Fibroblast of skin of left quadriceps (primary cell): ENCODE measurements at regions not wholly inside any gene's neighbourhood (a gene's known extent, or its start where the extent isn't known, plus 50 kb on each side); places are given as distances from the start of the nearest gene placed in this dataset.
"Not testable (repeated sequence)": the region's sequence is repeated elsewhere in the genome, so short reads cannot be mapped to it uniquely, and the experiment has no call there.

Experiments
- DNase-seq, 2 experiments: peaks; one replicate each; pipeline ENCODE4 v3.0.0-alpha.2; 2013; ENCODE audit warnings: low read depth in 2 of 2

GRCh38 chrX:137882960-137883359 is 317.0 kb downstream of the ZIC3 start:
- DNase-seq = no peak

GRCh38 chrX:137884813-137885212 is 318.9 kb downstream of the ZIC3 start:
- not testable (repeated sequence) for DNase-seq

GRCh38 chrX:137891431-137891830 is 325.5 kb downstream of the ZIC3 start:
- no peak for DNase-seq

DNA sequence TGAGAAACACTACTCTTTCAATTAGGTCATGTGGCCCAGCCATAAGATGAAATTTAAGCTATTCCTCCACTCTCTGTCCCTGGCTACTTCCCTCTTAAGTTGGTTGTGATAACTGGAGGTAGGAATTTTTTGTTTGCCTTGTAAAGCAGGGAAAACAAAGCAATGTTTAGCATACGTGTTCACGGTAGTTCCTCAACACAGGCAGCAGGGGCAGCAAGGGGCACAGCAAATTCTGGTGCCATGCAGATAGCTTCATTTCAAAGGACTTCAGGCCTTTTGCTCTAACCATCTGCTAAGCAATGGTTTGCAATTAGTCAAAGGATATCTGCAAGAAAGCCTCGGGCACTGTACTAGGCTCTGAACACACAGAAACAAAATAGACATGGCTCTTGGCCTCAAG is 330.2 kb downstream of the ZIC3 start:
- DNase-seq = no peak

GRCh38 chrX:137915466-137915865 is 349.5 kb downstream of the ZIC3 start:
- no peak for DNase-seq

GRCh38 chrX:137916090-137916746 is 350.3 kb downstream of the ZIC3 start:
- DNase-seq = no peak

GRCh38 chrX:137926090-137926489 is 360.2 kb downstream of the ZIC3 start:
- no peak for DNase-seq

DNA sequence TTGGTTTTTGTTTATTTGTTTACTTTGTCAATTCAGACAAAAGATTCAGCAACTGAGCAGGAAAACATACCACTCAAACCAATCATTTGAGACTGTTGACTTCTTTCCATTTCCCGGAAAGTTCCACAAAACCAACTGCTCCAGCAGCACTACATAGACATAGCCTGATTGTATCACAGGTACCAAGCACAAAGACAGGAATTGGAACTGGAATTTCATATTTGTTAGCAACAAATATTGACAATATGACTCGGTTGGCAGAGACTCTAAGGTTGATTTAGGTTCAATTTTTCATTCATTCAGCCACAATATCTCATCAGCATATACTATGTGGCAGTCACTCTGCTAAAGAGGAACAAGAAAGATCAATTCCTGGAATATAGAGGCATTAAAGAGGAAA is 364.0 kb downstream of the ZIC3 start:
- DNase-seq = no peak

- no peak for DNase-seq
Observed at GRCh38 chrX:137930533-137930932, 364.6 kb downstream of the ZIC3 start.

- DNase-seq = not testable (repeated sequence)
Observed at GRCh38 chrX:137934214-137934613, 368.3 kb downstream of the ZIC3 start.

DNA sequence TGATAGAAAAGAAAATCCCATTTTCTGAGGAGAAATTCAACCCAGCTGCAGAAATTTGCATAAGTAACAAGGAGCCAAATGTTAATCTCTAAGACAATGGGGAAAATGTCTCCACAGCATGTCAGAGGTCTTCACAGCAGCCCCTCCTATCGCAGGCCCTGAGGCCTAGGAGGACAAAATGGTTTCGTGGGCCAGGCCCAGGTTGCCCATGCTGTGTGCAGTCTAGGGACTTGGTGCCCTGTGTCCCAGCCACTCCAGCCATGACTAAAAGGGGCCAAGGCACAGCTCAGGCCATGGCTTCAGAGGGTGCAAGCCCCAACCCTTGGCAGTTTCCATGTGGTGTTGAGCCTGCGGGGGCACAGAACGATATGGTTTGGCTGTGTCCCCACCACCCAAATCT is 369.0 kb downstream of the ZIC3 start:
- not testable (repeated sequence) for DNase-seq

DNA sequence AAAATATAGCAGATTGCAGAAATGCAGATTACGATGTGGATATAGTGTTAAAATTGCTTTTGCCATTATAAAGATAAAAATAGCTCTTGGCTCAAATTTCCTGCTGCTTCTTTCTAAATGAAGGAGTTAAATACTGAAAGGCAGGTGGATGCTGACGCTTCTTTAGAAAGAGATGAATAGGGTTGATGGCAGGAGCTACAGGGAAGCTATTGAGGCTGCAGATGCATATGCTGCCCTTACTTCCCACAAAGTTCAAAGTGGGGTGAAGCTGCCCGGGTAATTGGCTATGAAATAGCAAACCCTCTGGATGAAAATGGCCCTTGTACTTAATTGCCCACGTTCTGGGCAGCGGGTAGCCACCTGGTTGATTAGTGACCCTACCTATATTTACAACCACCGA is 379.5 kb downstream of the ZIC3 start:
- no peak for DNase-seq

DNA sequence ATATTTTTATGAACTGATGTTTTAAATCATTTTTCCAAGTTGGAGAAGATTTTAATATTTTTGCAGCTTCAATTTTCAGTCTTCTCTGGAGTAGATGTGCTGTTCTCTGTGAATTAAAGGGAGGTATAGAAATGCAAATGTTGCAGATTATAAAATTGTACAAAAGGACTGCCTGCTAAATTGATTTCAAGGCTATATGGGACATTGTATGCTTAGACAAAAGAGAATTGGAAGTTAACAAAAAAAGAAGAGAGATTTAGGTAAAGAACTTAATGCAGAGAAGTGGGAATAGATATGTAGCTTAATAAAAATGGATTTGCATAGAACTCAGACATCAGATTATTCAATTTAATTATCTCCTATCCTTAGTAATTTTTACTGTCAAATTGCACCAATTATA is 403.3 kb downstream of the ZIC3 start:
- DNase-seq = no peak

- no peak for DNase-seq
Observed at GRCh38 chrX:137982472-137983172, 416.7 kb downstream of the ZIC3 start.

DNA sequence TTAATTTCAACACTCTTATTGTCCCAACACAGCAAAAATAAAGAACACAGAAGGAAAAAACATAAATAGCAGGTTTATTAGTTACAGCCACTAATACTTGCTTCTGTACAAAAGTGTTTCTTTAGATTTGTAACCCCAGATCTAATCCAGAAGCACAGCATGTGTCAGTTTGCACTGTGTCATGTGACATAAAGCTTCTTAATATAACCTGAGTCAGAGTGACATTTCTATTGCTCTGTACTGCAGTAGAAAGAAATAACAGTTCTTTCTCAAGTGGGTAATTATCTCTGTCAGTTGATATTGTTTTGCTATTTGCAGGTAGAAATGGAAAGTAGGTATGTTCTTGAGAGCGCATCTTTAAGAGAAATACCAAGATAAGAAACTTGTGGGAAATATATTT is 422.5 kb downstream of the ZIC3 start:
- no peak for DNase-seq

- no peak for DNase-seq
Observed at GRCh38 chrX:137998619-137999018, 432.7 kb downstream of the ZIC3 start.

DNA sequence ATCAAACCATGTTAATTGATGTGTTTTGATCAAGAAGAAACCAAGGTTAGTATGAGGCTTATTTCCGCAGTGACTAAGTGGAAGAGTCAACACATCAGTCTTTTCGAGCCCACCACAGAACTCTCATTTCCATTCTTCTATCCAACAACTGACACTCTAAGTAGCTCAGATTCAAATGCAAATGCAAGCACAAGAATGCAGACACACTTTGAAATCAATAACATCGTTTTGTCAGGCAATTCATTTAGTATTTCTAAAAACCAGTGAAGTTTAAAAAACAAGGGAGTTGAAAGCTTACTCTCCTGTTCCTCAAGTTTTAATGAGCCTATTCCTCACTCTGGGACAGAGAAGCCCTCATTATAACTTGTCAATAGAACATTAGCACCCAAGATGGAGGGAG is 433.1 kb downstream of the ZIC3 start:
- DNase-seq = no peak

DNA sequence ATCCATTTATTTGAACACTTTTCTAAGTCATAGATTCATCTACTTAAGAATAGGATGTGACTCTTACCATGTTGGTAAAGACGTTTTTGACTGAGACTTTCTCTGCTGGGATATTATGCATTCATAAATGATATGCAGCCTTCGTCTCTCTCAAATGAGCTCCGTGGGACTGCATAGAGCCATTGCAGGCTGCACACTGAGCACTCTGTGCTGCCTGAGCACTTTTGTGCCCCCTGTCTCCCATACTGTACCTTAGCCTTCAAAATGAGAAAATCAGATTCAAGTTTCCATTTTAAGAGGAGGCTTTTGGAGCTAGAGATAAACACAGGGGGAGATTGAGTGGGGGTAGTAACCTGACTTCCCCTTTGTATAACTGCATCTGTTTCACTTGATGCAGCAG is 433.6 kb downstream of the ZIC3 start:
- DNase-seq = no peak

DNA sequence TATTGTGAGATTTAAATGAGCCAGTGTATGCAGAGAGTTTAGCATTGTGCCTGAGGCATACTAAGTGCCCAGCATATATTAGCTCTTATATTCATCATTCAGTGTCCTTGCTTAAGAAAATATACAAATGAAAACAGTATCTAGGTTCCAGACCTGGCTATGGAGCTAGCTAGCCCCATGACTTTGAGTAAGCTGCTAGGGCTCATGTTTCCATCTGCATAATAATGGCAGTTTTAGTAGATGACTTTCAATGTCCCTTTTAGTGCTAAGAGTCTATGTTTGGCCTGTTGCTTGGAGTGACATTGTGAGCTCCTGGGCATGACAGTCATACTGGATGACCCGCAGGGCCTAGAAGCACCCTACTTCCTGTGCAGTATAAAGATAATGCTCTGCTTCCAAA is 435.3 kb downstream of the ZIC3 start:
- no peak for DNase-seq

- DNase-seq = no peak
Observed at GRCh38 chrX:138006180-138006579, 440.3 kb downstream of the ZIC3 start.

GRCh38 chrX:138008281-138008680 is 442.4 kb downstream of the ZIC3 start:
- DNase-seq = no peak

GRCh38 chrX:138011468-138011867 is 445.5 kb downstream of the ZIC3 start:
- no peak for DNase-seq

DNA sequence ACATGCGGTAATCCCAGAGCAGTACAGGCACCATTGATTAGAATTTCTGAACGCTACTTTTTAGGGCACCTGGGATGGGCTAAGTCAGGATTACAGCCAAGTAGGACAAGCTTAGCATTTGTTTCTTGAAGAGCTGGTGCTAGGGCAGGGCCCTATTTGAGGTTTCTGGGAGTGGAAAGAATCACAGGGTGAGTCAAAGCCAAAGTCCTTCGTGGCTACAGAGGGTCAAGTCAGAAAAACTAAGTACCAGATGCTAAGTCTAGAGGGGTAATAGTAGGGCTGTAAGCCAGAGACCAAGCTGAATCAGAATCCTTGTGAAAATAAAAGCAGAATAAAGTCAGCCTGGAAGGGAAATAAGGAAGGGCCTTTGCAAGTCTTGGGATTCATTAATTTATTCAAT is 448.6 kb downstream of the ZIC3 start:
- no peak for DNase-seq
